Fibroblast of peridontal ligament (primary cell): ENCODE measurements at regions not wholly inside any gene's neighbourhood (a gene's known extent, or its start where the extent isn't known, plus 50 kb on each side); places are given as distances from the start of the nearest gene placed in this dataset.
"Not testable (repeated sequence)": the region's sequence is repeated elsewhere in the genome, so short reads cannot be mapped to it uniquely, and the experiment has no call there.

Source experiments
- DNase-seq: peaks from one replicate; pipeline ENCODE4 v3.0.0-alpha.2; 2010; ENCODE audit errors: extremely low read depth

DNA sequence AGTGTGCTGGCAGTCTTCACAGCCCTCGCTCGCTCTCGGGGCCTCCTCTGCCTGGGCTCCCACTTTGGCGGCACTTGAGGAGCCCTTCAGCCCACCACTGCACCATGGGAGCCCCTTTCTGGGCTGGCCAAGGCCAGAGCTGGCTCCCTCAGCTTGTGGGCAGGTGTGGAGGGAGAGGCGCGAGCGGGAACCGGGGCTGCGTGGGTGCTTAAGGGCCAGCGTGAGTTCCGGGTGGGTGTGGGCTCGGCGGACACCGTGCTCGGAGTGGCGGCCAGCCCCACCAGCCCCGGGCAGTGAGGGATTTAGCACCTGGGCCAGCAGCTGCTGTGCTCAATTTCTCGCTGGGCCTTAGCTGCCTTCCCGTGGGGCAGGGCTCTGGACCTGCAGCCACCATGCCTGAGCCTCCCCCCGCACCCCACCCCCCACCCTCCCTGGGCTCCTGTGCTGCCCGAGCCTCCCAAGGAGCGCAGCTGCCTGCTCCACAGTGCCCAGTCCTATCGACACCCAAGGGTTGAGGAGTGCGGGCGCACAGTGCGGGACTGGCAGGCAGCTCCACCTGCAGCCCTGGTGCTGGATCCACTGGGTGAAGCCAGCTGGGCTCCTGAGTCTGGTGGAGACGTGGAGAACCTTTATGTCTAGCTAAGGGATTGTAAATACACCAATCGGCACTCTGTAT is 684.4 kb upstream of the GOLIM4 start:
- not testable (repeated sequence) for DNase-seq

DNA sequence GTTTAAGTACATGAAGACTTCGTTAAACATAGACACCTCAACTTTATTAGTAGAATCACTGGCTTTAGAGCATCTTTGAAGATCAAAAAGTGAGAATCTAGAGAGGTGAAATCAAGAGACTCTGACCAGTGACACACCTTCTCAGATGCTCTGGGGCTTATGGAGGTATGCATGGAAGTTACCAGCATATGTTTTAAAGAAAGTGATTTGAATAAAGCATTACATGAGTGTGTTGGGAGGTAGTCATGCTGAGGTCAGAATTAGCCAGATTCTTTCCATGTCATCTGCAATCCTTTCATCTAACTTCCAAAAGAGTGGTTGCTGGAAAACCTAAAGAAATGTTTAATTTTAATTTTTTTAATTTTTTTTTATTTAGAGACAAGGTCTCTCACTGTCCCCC is 658.0 kb upstream of the GOLIM4 start:
- no peak for DNase-seq

DNA sequence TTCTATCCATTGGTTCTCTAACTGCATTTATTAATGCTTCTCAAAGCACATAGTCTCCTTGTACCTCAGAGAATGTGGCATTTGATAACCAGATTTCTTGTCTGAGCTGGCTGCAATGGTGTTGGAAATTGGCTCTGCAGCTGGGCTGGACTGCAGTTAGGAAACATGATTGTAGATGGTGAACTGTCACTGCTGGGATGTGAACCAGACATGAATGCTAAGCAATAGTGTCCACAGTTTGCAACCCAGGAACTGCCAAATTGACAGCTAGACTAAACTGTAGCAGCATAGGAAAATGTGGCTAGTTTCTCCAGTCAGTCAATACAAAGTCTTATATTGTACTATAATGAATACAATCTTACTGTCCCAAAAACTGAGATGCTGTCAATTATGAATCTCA is 656.6 kb upstream of the GOLIM4 start:
- no peak for DNase-seq

DNA sequence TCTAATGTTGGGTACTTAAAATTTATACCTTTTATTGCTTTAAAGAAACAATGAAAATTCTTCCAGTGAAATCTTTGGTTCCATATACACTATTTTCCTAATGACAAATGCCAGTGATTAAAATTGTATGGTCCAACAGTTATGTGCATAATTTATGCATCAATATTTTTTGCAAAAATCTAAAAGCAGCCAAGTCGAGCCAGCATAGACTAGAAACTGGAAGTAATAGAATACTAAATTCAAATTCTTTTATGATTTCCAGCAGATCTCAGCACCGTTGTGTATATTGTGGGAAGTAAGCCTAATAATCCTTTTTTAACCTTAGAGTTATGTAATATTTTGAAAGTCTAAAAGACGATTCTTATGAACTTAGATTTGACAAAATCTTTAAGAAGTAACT is 652.0 kb upstream of the GOLIM4 start:
- no peak for DNase-seq

DNA sequence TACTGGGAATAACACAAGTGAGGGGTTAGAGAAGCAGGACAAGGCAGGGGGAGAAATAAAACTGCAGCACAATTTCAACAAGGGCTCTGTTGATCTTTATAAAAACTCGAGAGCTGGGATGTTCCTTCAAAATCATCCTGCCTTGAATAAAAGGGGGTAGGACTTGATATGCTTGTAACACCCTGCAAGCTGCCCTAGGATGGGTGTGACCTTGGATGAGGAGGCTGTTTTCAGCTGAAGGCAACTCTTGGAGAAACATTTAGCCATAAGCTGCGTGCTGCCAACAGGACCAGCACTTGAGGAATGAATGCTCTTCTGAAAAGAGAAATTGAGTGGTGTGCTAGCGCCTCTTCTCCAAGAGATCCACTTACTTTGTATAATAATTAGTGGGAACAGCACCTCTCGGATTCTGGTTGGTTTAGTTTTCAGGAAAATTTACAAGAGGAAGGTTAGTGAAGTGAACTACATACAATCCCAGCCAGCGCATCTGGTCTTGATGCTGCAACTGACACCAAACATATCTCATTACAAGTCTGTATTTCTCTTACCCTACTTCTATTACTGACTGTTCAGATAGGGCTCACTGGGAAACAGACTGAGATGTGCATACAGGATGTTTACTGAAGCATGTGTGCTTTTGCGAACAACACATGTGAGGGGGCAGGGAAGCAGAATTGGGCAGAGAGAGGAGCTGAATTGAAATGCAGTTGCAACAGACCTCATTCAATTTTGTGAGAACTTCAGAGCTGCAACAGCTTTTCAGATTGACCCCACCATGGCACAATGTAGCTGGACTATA is 643.0 kb upstream of the GOLIM4 start:
- no peak for DNase-seq

DNA sequence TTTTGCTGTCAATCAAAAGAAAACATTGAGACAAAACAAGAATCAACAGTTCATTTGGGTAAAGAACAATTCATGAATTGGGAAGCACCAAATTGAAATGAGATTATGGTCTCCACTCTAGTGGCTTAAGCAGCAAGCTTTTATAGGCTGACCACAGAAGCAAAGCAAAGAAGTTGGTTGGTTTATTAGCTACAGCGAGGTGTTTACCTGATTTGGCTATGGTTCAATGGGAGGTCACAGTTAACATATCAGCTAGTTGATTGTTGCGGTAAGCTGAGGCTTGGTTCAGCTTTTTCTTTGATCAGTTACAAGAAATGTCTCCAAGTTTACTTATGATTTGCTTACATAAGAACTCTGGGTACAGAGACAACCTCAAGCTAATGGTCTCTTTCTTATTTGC is 640.5 kb upstream of the GOLIM4 start:
- DNase-seq: no peak

DNA sequence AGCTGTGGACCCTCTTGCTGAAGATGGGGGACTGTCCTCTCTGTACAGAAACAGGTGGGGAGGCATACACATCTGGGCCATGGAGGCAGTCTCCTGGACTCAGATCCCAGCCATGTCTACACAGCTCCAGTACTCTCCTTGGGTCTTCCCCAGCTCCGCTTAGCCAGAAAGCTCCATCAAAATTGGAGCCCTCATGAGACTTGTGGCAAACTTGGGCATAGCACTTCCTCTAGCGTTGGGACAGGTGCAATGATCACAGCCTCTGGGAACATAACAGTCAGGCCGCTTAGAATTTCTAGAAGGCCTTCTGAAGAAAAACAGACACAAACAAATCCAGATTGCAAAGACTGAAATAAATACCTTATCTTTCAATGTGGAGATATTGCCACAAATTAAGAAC is 634.3 kb upstream of the GOLIM4 start:
- no peak for DNase-seq

DNA sequence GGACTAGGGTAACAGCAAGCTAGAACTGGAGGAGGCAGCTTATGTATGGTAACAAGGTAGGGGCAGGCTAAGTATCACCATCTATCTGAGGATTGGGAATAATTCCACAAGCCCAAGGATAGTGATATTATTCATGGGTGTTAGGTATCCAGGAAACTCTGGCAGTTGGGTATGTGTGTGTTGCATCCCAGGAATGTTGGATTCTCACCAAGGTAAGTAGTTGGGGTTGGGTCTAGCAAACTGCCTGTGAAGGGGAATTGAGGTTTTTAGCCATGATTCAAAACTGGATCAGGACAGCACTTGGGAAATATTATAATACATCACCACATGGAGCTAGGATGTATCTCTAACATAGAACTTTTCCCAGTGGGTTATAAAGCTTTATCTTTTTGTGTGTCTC is 626.4 kb upstream of the GOLIM4 start:
- DNase-seq: no peak

DNA sequence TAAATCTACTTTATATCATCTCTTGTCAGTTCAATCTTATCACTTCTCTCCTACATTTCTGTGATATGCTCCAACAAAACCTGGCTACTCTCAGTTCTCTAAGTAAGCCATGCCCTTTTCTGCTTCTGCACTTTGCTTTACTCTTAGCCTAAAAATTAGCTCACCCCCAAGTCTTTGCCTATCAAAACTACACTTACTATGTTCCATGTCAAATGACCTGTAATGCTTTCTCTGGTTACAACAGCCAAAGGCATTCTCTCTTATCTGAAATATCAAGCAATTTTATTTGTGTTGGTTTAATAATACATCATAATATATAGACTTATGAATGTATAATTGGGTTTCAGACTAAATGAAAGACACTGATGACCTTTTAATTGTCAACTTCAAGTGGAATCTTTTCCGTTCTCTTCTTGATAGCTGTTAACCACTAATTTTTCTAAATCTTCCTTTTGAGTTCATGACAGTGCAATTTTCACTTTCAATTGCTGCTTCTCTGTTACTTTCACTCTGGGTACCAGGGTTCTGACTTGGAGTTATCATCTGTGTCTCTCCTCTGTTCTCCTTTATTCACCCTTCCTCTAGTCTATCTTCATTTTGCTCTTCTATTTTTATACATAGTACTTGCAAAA is 619.0 kb upstream of the GOLIM4 start:
- no peak for DNase-seq

DNA sequence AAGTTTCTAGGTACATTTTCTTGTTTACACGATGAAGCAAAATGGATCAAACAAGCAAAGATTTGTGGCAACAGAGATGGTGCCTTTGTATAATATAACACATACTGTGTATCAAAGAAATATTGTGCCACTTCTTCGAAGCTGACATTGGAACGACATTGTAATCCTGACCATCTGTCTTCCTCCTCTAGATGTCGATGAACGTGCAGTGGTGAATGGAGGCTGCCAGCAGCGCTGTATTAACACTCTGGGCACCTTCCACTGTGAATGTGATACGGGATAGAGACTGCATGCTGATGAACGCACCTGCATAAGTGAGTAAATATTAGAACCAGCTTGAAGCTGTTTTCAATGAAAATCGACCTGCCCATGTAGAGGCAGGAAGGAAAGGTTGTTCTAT is 613.3 kb upstream of the GOLIM4 start:
- DNase-seq: no peak

DNA sequence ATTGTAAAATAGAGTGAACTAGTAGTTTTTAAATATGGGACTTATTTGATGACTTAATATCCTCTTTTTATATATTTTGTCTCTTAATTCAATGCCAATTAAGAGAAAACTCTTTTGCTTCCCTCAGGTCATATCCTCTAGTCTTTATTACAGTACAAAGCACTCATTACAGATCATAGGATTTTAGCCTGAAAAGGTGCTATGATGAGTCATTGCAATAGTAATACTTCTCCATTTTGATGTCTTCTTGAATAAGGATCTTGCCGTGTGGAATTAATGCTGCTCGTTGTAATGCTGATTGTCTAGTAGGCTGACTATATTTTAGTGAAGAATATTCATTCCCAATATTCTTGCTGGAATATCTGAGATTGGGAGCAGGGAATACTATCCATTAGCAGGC is 612.2 kb upstream of the GOLIM4 start:
- no peak for DNase-seq

DNA sequence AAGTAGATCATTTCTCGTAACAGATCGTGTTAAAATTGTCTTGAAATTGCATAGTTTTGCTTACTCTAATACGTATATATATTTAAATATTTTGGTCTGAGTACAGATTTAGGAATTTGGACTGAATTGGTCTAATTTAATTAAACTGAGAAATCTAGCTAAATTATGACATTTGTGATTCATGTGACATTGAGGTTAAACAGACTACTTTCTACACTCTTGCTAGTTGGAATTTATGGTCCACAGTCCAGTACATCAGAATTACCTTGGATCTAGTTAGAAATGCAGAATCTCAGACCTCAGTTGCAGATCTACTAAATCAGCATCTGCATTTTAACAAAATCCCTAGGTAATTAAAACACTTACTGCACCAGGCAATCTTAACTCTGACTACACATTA is 609.7 kb upstream of the GOLIM4 start:
- no peak for DNase-seq

DNA sequence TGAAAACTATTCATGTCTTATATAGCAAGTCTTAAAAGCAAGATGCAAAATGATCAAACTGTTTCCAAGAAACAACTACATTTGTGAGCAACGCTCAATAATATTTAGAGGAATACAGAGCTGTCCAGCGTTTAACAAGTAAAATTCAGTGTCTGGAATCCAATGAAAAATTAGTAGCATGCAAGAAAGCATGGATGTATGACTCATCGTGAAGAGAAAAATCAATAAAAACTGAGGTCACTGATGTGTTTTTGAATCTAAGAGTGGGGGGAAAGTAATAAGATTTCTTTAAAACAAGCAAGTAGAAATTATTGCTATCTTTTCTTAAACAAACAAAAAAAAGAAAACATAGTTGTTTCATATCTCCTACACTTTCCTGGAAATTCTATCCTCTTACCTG is 600.3 kb upstream of the GOLIM4 start:
- no peak for DNase-seq

DNA sequence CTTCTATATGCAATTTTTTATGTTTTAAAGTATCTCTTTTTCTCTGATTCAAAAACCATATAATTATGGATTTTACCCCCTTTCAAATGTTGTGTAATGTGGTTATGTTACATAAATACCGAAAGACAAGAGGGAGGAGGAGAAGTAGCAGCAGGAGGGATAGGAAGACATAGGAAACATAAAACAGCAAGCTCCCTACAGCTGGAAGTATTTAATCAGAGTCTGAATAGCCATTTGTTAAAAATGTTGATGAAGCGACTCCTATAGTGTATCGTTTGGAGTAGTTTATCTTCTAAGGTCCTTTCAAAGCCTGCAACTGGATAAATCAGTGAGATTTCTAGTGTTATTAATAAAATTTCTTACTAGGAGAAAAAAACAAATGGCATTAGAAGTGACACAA is 598.1 kb upstream of the GOLIM4 start:
- no peak for DNase-seq

DNA sequence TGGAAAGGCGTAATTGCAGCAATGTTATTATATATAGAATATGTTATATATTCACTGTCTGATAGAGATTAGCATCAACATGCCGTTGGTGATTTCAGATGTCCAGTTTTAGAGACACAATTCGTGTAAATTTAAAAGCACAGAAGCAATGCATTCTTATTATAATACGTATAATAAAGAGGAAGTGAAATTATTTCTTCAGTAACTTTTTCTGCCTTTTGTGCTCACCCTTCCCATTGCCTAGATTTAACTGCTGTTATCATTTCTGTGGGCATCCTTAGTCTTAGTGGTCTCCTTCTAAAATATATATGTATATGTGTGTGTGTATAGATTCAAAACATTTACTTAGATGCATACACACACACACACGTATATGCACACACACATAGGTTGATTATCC is 592.5 kb upstream of the GOLIM4 start:
- DNase-seq: no peak

DNA sequence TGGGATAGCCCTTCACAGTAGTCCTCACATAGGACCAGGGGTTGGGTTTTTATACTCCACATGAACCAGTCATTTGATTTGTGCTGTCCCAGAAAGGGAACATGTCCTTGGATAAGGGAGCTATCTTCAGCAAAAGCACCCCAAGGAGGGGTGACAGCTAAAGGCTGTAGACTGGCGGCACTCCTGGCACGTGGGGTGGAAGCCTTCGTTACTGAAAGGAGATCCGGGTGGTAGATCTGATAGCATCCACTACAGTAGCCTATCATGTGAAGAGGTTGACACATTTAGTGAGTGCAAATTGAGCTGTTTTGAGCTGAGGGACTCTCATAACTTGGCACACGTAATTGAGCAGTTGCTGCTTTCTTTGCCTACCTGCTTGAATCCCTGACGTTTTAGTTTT is 588.8 kb upstream of the GOLIM4 start:
- no peak for DNase-seq

DNA sequence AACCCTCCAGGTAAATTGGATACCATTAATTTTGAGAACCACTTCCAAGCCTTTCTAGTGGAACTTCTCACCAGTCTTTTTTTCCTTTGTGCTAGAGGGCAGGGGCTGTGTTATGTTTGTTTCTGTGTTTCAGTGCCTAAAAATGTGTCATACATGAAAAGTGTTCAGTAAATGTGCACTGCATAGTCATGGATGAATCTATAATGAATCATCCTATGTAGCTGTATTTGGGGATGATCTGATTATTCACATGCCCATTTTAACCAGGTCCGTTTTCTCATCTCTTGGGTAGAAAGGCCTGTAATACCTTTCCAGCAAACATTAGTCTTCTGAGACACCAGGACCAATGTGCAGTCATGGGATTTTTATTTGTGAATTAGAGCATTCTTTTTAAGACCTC is 583.0 kb upstream of the GOLIM4 start:
- DNase-seq: no peak

DNA sequence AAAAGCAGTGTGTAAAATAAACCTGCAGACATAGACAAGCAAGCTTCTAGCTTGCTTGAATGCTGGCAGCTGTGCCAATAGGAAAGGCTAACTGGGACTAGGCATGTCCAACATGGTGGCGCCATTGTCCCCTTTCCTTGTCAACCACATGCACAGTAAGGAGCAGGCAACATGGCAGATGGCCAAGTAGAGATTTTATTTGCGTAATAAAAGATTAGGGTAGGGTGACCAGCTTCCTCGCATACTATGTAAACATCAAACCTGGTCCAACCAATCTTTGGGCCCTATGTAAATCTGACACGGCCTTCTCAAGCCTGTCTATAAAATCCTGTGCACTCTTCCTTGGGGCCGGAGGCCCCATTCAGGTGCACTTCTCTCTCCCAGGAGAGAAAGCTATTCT is 575.4 kb upstream of the GOLIM4 start:
- no peak for DNase-seq

DNA sequence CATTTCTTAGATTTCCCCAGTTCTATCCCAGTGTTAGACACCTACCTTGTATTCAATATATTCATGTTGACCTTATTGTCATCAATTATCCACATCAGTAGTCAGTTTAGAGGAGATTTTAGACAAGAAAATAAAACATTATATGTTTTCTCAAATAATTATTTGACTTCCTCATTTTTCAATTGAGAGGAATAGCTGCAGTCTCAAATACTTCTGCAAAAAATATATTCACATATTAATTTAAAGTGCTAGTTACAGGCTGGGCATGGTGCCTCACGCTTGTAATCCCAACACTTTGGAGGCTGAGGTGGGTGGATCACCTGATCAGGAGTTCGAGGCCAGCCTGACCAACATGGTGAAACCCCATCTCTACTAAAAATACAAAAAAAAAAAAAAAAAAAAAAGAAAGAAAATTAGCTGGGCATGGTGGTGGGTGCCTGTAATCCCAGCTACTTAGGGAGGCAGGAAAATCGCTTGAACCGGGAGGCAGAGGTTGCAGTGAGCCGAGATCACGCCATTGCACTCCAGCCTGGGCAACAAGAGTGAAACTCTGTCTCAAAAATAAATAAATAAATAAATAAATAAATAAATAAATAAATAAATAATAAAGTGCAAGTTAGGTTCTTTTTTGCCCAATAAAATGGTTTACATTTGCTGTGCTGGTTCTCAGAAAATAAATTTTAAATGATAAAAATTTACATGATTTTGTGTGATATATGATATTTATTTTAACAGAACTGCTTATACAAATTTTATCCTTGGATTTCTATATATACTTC is 565.3 kb upstream of the GOLIM4 start:
- DNase-seq: not testable (repeated sequence)

DNA sequence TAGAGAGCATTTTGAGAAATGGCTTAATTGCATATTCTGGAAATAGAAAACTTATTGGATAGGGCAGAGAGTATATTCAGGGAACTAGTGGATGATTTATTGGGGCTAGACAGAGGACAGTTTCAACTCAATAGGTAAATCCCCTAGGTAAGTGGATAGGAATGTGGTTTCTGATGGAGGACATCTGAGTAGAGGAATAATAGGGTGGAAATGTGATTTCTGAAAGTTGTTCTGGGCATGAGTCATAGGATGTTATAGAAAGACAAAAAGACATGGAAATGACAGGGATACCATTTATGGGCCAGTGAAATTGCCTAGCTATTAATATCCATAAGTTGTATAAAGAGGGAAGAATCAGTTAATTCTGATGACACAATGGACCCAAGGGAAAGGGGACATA is 563.3 kb upstream of the GOLIM4 start:
- no peak for DNase-seq

DNA sequence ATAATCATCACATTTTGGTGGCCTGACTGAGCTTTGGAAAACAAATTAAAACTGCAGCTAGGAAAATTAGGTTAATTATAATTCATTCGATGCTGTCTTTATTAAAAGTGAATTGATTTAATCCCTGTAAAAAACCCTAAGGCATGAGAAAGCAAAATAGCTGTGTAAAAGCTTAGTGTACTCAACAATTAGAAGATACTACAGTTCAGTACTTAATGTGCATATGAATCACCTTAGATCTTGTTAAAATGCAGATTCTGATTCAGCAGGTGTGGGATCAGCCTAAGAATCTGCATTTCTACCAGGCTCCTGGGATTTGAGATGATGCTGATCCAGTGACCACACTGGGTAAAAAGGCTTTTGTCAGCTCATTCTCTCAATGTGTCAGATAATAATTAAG is 559.9 kb upstream of the GOLIM4 start:
- DNase-seq: no peak

DNA sequence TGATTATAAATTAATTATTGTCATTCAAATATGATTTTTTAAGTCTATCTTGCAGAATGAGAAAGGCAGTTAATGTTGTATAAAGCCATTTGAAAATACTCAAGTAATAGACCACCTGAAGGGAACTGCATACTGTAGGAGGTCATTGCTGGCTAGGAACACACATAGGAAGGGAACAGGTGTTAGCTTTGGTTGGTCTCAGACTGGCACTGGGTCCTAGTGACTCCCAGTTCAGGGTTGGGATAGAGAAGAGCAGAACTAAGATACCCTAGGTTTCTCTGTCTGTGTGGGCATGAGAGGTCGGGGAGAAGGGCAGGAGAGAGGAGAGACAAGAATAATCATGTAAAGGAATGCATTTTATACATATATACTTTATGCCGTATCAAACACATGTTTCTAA is 559.0 kb upstream of the GOLIM4 start:
- DNase-seq: no peak
